ENCODE measurements at regions not wholly inside any gene's neighbourhood (a gene's known extent, or its start where the extent isn't known, plus 50 kb on each side); places are given as distances from the start of the nearest gene placed in this dataset.

DNA sequence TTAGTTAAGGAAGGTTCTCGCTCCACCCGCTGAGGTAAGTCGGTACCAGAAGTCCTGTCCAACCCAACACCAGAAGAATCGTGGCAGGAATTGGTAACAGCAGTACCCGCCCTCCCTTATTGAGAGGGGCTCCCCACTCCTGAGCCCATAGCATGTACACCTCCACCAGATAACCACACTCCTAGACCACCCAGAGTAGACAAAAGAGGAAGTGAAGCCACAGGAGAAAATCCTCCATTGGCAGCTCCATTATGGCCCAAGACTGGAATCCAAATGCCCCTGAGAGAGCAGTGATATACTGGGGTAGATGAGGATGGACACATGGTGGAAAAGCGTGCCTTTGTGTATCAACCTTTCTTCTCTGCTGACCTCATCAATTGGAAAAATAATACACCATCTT is 106.1 kb upstream of the EPB41L4A start:
- TF ChIP-seq, protein P1, sequence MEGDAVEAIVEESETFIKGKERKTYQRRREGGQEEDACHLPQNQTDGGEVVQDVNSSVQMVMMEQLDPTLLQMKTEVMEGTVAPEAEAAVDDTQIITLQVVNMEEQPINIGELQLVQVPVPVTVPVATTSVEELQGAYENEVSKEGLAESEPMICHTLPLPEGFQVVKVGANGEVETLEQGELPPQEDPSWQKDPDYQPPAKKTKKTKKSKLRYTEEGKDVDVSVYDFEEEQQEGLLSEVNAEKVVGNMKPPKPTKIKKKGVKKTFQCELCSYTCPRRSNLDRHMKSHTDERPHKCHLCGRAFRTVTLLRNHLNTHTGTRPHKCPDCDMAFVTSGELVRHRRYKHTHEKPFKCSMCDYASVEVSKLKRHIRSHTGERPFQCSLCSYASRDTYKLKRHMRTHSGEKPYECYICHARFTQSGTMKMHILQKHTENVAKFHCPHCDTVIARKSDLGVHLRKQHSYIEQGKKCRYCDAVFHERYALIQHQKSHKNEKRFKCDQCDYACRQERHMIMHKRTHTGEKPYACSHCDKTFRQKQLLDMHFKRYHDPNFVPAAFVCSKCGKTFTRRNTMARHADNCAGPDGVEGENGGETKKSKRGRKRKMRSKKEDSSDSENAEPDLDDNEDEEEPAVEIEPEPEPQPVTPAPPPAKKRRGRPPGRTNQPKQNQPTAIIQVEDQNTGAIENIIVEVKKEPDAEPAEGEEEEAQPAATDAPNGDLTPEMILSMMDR (conservative IDR thresholded peaks at IDR 0.05) = no peak
- no peak overlapping the region for H3K27ac ChIP-seq

DNA sequence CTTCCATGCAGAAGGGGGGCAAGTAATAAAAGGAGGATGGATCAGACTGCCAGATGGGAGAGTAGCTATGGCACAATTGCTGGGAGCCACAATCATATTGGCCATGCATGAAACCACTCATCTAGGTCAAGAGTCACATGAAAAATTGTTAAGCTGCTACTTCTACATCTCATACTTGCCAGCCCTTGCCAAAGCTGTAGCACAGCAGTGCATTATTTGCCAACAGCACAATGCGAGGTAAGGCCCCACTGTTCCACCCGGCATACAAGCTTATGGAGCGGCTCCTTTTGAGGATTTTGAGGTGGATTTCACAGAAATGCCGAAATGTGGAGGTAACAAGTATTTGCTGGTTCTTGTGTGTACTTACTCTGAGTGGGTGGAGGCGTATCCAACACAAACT is 109.9 kb upstream of the EPB41L4A start:
- no peak overlapping the region for H3K27ac ChIP-seq
- TF ChIP-seq, protein P1 (conservative IDR thresholded peaks at IDR 0.05) = no peak

DNA sequence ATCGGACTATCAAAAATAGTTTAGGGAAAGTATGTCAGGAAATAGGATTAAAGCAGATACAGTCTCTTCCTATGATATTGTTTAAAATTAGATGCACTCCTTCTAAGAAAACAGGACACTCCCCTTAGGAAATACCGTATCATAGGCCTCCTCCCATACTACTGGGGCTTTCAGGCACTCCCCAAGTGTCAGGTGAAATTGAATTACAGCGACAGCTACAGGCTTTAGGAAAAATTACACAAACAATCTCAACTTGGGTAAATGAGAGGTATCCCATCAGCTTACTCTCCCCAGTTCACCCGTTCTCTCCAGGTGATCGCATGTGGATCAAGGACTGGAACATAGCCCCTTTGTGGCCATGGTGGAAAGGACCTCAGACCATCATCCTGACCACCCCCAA is 110.4 kb upstream of the EPB41L4A start:
- TF ChIP-seq, protein P1 (conservative IDR thresholded peaks at IDR 0.05) = peak; percentile 62
- no peak overlapping the region for H3K27ac ChIP-seq

DNA sequence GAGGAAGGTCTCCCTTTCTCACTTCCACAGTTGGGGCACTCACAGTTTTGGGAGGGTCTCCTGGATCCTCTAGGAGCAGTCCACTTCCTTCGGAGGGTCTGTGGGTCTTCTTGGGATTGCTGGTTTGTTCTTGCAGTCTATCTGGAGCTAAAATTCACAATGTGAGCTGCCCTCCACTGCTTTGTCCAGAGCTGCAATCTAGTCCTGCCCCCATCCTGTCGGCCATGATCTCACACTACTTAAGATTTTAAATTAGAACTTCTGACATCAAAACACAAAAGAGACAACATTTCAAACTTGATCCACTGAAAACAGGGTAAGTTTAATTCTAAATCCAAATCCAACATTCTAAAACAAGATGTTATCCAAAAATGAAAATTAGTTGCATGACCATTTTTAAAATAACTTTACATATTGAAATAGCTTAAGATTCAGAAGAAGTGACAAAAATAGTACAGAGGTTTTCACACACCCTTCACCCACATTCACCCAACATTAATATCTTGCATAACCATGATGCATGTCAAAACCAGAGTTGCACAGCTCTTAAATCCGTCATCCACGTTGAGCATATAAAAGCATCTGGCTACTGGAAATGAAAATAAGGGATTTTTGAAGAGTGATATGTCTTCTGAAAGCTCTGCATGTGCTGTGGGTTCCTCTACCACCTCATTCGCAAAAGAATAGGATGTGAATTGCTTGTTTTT is 113.7 kb upstream of the EPB41L4A start:
- TF ChIP-seq, protein P1 (conservative IDR thresholded peaks at IDR 0.05) = no peak

GRCh38 chr5:112533362-112533761 is 114.3 kb upstream of the EPB41L4A start:
- H3K27ac ChIP-seq = no peak overlapping the region
- TF ChIP-seq, protein P1 (conservative IDR thresholded peaks at IDR 0.05) = no peak

More for the DNA sequence above, 113.7 kb upstream of the EPB41L4A start:
- no peak overlapping the region for H3K27ac ChIP-seq

GRCh38 chr5:112534067-112534583 is 115.0 kb upstream of the EPB41L4A start:
- no peak overlapping the region for H3K27ac ChIP-seq
- TF ChIP-seq, protein P1 (conservative IDR thresholded peaks at IDR 0.05) = no peak

DNA sequence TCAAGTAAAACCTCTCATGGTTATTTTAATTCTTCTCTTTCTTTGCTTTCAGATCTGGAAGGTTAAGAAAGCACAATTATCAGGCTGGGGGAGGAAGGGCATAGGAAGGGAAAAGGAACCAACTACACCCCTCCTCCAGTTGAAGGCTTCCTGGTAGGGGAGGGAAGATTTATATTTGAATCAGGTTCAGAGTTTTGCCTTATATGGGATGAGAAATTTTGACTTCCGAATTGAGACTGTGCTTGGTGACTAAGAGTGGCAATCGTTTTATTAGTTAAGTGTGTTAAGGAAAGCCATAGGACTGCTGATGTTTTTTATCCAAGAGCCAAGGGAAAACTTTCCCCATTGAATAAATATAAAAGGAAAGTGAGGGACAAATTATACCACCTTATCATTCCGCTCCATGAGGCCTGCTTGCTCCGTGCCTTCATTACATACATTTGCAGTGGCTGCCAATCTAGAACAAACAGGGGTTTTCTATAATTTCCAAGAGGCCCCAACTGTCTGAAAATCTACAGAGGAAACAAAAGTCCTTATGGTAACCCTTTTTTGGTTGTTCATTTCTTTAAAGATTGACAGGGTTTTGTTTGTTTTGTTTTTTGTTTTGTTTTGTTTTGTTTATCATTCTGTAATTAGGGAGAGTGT is 115.7 kb upstream of the EPB41L4A start:
- TF ChIP-seq, protein P1 (conservative IDR thresholded peaks at IDR 0.05) = no peak
- H3K27ac ChIP-seq = no peak overlapping the region
